PFSK-1 (cell line): ENCODE measurements at regions not wholly inside any gene's neighbourhood (a gene's known extent, or its start where the extent isn't known, plus 50 kb on each side); places are given as distances from the start of the nearest gene placed in this dataset.

Experiments used
- FOXP2 ChIP-seq: optimal IDR thresholded peaks from 2 replicates; pipeline ENCODE3; 2011; ENCODE audit warnings: borderline replicate concordance, control low read depth, inconsistent platforms; ENCODE audit not compliant: insufficient read depth; ENCODE audit errors: extremely low read length, extremely low read depth
- POLR2AphosphoS5 ChIP-seq: IDR thresholded peaks from 2 replicates; pipeline ENCODE4 v1.6.1; 2012; ENCODE audit warnings: low read depth, mild to moderate bottlenecking, control low read depth, low read length, moderate library complexity
- REST ChIP-seq, 2 experiments: IDR thresholded peaks; 2 replicates each; pipeline versions ENCODE4 v1.6.1 to v1.8.0; 2011 to 2012; ENCODE audit warnings: low read depth in 2 of 2, low read length in 2 of 2, control low read depth in 1 of 2, inconsistent platforms in 1 of 2, mild to moderate bottlenecking in 1 of 2, moderate library complexity in 1 of 2; ENCODE audit not compliant: insufficient read depth in 1 of 2
- SIN3A ChIP-seq: IDR thresholded peaks from 2 replicates; pipeline ENCODE4 v1.6.1; 2012; ENCODE audit warnings: mild to moderate bottlenecking, low read length, moderate library complexity, borderline replicate concordance; ENCODE audit not compliant: insufficient read depth
- TAF1 ChIP-seq: IDR thresholded peaks from 2 replicates; pipeline ENCODE4 v1.6.1; 2012; ENCODE audit warnings: low read length, control low read depth, borderline replicate concordance; ENCODE audit not compliant: insufficient read depth

DNA sequence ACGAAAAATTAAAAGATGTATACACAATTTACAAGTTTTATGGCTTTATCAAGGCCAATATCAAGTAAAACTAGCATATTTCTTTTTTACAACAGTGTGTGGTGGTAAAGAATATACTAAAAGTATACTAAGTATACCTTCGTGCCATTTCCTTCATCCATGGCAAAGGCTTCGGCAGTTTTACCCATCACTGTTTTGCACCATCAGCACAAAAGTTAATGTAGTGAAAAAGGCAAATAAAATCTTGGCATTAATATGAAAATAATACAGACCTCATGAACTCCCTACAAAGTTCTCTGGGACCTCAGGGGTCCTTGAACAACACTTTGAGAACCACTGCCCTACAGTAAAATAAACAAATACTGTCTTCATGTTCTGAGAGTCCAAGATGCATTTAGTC lies 312.3 kb upstream of the NREP start:
- no peak for TF ChIP-seq TAF1
- TF ChIP-seq POLR2AphosphoS5: no peak
- TF ChIP-seq FOXP2: no peak
- TF ChIP-seq SIN3A: no peak
- TF ChIP-seq REST (IDR thresholded peaks at IDR 0.05; ENCODE audit: insufficient read depth in 1 of 2, low read depth in 2 of 2, low read length in 2 of 2): no peak

DNA sequence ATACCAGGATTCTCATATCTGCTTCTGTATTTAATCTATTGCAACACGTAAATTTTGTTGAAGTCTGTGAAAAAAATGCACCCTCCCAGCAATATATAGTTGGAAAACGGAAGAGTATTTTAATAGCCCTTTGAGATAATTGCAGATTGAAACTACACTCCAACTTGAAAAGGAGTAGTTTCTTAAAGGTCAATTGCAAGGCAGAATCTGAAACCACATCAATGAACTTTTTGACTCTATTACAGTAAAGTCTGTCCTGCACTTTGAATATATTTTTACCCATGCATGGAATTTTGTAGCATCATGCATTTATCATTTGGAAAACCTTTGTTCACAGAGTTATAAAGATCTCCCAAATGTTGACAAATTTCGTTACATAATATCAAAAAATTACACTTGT lies 311.6 kb upstream of the NREP start:
- no peak for TF ChIP-seq TAF1
- TF ChIP-seq POLR2AphosphoS5: no peak
- TF ChIP-seq REST (IDR thresholded peaks at IDR 0.05; ENCODE audit: insufficient read depth in 1 of 2, low read depth in 2 of 2, low read length in 2 of 2): no peak
- TF ChIP-seq FOXP2: no peak
- no peak for TF ChIP-seq SIN3A

GRCh38 chr5:112065781-112066180 lies 308.8 kb upstream of the NREP start:
- TF ChIP-seq POLR2AphosphoS5 (no peak), REST (IDR thresholded peaks at IDR 0.05; ENCODE audit: insufficient read depth in 1 of 2, low read depth in 2 of 2, low read length in 2 of 2) (no peak), FOXP2 (no peak), TAF1 (no peak), SIN3A (no peak)

DNA sequence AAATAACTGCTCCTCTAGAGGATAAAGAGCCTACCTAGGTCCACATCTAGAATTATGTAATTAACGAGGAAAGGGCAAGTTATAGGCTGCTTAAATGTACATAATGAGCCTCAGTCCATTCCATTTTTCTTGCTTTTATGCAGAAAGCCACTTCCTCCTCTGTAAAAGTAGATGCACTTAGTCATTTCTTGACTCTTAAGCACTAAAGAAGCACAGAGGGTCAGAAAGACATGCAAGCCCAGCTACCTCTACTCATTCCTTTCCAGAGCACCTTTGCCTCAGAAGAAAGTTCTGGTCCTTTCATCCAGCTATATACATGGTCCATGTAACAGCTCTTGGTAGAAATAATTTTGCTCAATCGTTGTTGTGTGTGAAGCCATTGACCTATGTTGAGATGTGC lies 308.0 kb upstream of the NREP start:
- TF ChIP-seq FOXP2: no peak
- TF ChIP-seq REST (IDR thresholded peaks at IDR 0.05; ENCODE audit: insufficient read depth in 1 of 2, low read depth in 2 of 2, low read length in 2 of 2): no peak
- TF ChIP-seq SIN3A: no peak
- TF ChIP-seq POLR2AphosphoS5: no peak
- TF ChIP-seq TAF1: no peak

GRCh38 chr5:112064271-112064701 lies 307.3 kb upstream of the NREP start:
- TF ChIP-seq POLR2AphosphoS5: no peak
- TF ChIP-seq FOXP2: no peak
- no peak for TF ChIP-seq TAF1
- TF ChIP-seq REST (IDR thresholded peaks at IDR 0.05; ENCODE audit: insufficient read depth in 1 of 2, low read depth in 2 of 2, low read length in 2 of 2): no peak
- TF ChIP-seq SIN3A: no peak
